SK-N-SH (cell line): ENCODE measurements at regions not wholly inside any gene's neighbourhood (a gene's known extent, or its start where the extent isn't known, plus 50 kb on each side); places are given as distances from the start of the nearest gene placed in this dataset.

Experiments
- EP300 ChIP-seq, 2 experiments: IDR thresholded peaks; 2 replicates each; pipeline versions ENCODE4 v1.4.0 to v1.6.1; 2012; ENCODE audit warnings: borderline replicate concordance in 1 of 2, low read depth in 1 of 2, low read length in 1 of 2
- FOXM1 ChIP-seq: IDR thresholded peaks from 2 replicates; pipeline ENCODE4 v1.4.0; 2012; ENCODE audit warnings: low read depth, mild to moderate bottlenecking
- TF ChIP-seq, protein P1 (sequence below): fragments of 200-600 bp; sonication (generic); IDR thresholded peaks from 2 replicates; pipeline ENCODE4 v1.6.1; 2017; ENCODE audit warnings: antibody characterized with exemption, mild to moderate bottlenecking, moderate library complexity
- TF ChIP-seq, protein P2 (sequence below): IDR thresholded peaks from 2 replicates; pipeline ENCODE4 v1.4.0; 2012; ENCODE audit warnings: low read depth

DNA sequence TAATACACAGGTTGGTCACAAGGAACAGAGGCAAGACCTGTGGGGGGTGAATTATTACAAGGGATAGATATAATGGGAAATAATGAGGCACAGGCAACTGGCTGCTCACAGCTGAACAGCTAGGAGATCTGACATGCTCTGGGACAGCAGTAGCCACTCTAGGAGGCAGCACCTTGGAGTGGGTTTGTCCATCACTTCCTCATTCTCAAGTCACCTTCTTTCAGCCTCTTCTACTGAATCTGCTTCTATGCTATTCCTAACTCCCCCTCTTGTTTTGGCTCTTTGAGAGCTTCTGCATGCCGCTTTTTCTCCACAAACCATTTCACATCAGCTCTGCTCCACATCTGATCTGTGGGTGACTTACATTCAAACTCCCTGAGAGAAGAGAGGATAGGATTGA is 345.5 kb upstream of the MAP3K7 start:
- TF ChIP-seq EP300 (IDR thresholded peaks at IDR 0.05; ENCODE audit: borderline replicate concordance in 1 of 2, low read depth in 1 of 2, low read length in 1 of 2) (no peak), FOXM1 (no peak)
- TF ChIP-seq, protein P1, sequence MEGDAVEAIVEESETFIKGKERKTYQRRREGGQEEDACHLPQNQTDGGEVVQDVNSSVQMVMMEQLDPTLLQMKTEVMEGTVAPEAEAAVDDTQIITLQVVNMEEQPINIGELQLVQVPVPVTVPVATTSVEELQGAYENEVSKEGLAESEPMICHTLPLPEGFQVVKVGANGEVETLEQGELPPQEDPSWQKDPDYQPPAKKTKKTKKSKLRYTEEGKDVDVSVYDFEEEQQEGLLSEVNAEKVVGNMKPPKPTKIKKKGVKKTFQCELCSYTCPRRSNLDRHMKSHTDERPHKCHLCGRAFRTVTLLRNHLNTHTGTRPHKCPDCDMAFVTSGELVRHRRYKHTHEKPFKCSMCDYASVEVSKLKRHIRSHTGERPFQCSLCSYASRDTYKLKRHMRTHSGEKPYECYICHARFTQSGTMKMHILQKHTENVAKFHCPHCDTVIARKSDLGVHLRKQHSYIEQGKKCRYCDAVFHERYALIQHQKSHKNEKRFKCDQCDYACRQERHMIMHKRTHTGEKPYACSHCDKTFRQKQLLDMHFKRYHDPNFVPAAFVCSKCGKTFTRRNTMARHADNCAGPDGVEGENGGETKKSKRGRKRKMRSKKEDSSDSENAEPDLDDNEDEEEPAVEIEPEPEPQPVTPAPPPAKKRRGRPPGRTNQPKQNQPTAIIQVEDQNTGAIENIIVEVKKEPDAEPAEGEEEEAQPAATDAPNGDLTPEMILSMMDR: no peak
- TF ChIP-seq, protein P2, sequence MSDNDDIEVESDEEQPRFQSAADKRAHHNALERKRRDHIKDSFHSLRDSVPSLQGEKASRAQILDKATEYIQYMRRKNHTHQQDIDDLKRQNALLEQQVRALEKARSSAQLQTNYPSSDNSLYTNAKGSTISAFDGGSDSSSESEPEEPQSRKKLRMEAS: no peak
